IPS DF 6.9 (cell line): ENCODE measurements at regions not wholly inside any gene's neighbourhood (a gene's known extent, or its start where the extent isn't known, plus 50 kb on each side); places are given as distances from the start of the nearest gene placed in this dataset.
"Not testable (repeated sequence)": the region's sequence is repeated elsewhere in the genome, so short reads cannot be mapped to it uniquely, and the experiment has no call there.

ENCODE experiments used
- DNase-seq: peaks from one replicate; pipeline ENCODE4 v3.0.0-alpha.2; 2013; ENCODE audit warnings: low read depth, low spot score
- H3K27ac ChIP-seq: one replicate; pipeline ENCODE4 v1.5.1; 2013; ENCODE audit warnings: low read length, control low read depth
- H3K27me3 ChIP-seq: 2 replicates; pipeline ENCODE4 v1.6.1; 2013; ENCODE audit warnings: mild to moderate bottlenecking, low read length; ENCODE audit not compliant: control insufficient read depth, insufficient read depth
- H3K36me3 ChIP-seq: 2 replicates; pipeline ENCODE4 v1.6.1; 2013; ENCODE audit warnings: low read length; ENCODE audit not compliant: control insufficient read depth, insufficient read depth
- H3K4me1 ChIP-seq: 2 replicates; pipeline ENCODE4 v1.6.1; 2013; ENCODE audit warnings: low read length; ENCODE audit not compliant: control insufficient read depth, insufficient read depth
- H3K4me3 ChIP-seq: 2 replicates; pipeline ENCODE4 v1.5.1; 2013; ENCODE audit warnings: mild to moderate bottlenecking, low read length
- H3K9me3 ChIP-seq: 2 replicates; pipeline ENCODE4 v1.6.1; 2013; ENCODE audit warnings: low read length, inconsistent platforms; ENCODE audit not compliant: control insufficient read depth, insufficient read depth
- WGBS: extraction: QIAGEN DNeasy Blood & Tissue Kit; methylation state at CpG from one replicate; pipeline ENCODE4 v1.1.7; 2013; ENCODE audit warnings: mixed read lengths, missing lambda C conversion rate; ENCODE audit not compliant: insufficient read length, insufficient coverage; 5-methylcytosine and 5-hydroxymethylcytosine counted together

- Histone ChIP-seq H3K9me3 (no peaks in the 10 kb centered on the region), H3K36me3 (no peaks in the 10 kb centered on the region), H3K4me3 (no peak overlapping the region), H3K27me3 (no peaks in the 10 kb centered on the region), H3K4me1 (peaks cover 2% of the 10 kb centered on the region; the same call in 1 of the 2 replicates), H3K27ac (no peak overlapping the region)
- no peak for DNase-seq
- WGBS = no CpG with 5 or more reads among the region's 4 CpGs
Observed at GRCh38 chr1:185397183-185397582, 80.1 kb upstream of the IVNS1ABP start.

GRCh38 chr1:185396126-185396525 lies 79.1 kb upstream of the IVNS1ABP start:
- no peaks in the 10 kb centered on the region for H3K36me3 ChIP-seq
- no CpG with 5 or more reads among the region's 2 CpGs for WGBS
- no peak overlapping the region for H3K27ac ChIP-seq
- H3K27me3 ChIP-seq = no peaks in the 10 kb centered on the region
- H3K9me3 ChIP-seq = no peaks in the 10 kb centered on the region
- no peak for DNase-seq
- H3K4me1 ChIP-seq = peaks cover 2% of the 10 kb centered on the region; the same call in 1 of the 2 replicates
- no peak overlapping the region for H3K4me3 ChIP-seq

GRCh38 chr1:185393815-185394214 lies 76.8 kb upstream of the IVNS1ABP start:
- no peak overlapping the region for H3K27ac ChIP-seq
- H3K36me3 ChIP-seq = no peaks in the 10 kb centered on the region
- no CpG with 5 or more reads among the region's 2 CpGs for WGBS
- H3K9me3 ChIP-seq = no peaks in the 10 kb centered on the region
- H3K4me3 ChIP-seq = no peak overlapping the region
- no peaks in the 10 kb centered on the region for H3K4me1 ChIP-seq
- no peak for DNase-seq
- no peaks in the 10 kb centered on the region for H3K27me3 ChIP-seq

GRCh38 chr1:185393205-185393604 lies 76.2 kb upstream of the IVNS1ABP start:
- no CpG with 5 or more reads among the region's 4 CpGs for WGBS
- DNase-seq = no peak
- no peak overlapping the region for H3K4me3 ChIP-seq
- H3K9me3 ChIP-seq = no peaks in the 10 kb centered on the region
- no peak overlapping the region for H3K27ac ChIP-seq
- no peaks in the 10 kb centered on the region for H3K36me3 ChIP-seq
- H3K4me1 ChIP-seq = no peaks in the 10 kb centered on the region
- H3K27me3 ChIP-seq = no peaks in the 10 kb centered on the region

- Histone ChIP-seq H3K4me1 (no peaks in the 10 kb centered on the region), H3K27ac (no peak overlapping the region), H3K27me3 (no peaks in the 10 kb centered on the region), H3K36me3 (no peaks in the 10 kb centered on the region), H3K9me3 (no peaks in the 10 kb centered on the region), H3K4me3 (no peak overlapping the region)
- DNase-seq = no peak
Observed at GRCh38 chr1:185388815-185389214, 71.8 kb upstream of the IVNS1ABP start.

GRCh38 chr1:185388346-185388745 lies 71.3 kb upstream of the IVNS1ABP start:
- no peak overlapping the region for H3K27ac ChIP-seq
- no peaks in the 10 kb centered on the region for H3K36me3 ChIP-seq
- DNase-seq = no peak
- H3K27me3 ChIP-seq = no peaks in the 10 kb centered on the region
- no peak overlapping the region for H3K4me3 ChIP-seq
- H3K4me1 ChIP-seq = no peaks in the 10 kb centered on the region
- no peaks in the 10 kb centered on the region for H3K9me3 ChIP-seq

- no peak for DNase-seq
- Histone ChIP-seq H3K27me3 (no peaks in the 10 kb centered on the region), H3K4me1 (no peaks in the 10 kb centered on the region), H3K27ac (no peak overlapping the region), H3K4me3 (no peak overlapping the region), H3K9me3 (no peaks in the 10 kb centered on the region), H3K36me3 (no peaks in the 10 kb centered on the region)
- no CpG with 5 or more reads among the region's 2 CpGs for WGBS
Observed at GRCh38 chr1:185385991-185386390, 68.9 kb upstream of the IVNS1ABP start.

- not testable (repeated sequence) for H3K36me3 ChIP-seq, H3K4me3 ChIP-seq, H3K27me3 ChIP-seq, H3K4me1 ChIP-seq, H3K27ac ChIP-seq, H3K9me3 ChIP-seq, DNase-seq
- WGBS = no CpG with 5 or more reads among the region's 6 CpGs
Observed at GRCh38 chr1:185383805-185384204, 66.8 kb upstream of the IVNS1ABP start.

- Histone ChIP-seq H3K27me3 (no peaks in the 10 kb centered on the region), H3K9me3 (no peaks in the 10 kb centered on the region), H3K27ac (no peak overlapping the region), H3K4me3 (no peak overlapping the region), H3K4me1 (peaks cover 1% of the 10 kb centered on the region; the same call in 1 of the 2 replicates), H3K36me3 (no peaks in the 10 kb centered on the region)
- no CpG with 5 or more reads among the region's 3 CpGs for WGBS
- no peak for DNase-seq
Observed at GRCh38 chr1:185377831-185378230, 60.8 kb upstream of the IVNS1ABP start.

GRCh38 chr1:185376840-185377635 lies 60.0 kb upstream of the IVNS1ABP start:
- Histone ChIP-seq H3K36me3 (no peaks in the 10 kb centered on the region), H3K27me3 (no peaks in the 10 kb centered on the region), H3K4me1 (peaks cover 1% of the 10 kb centered on the region; the same call in 1 of the 2 replicates), H3K27ac (no peak overlapping the region), H3K4me3 (no peak overlapping the region), H3K9me3 (no peaks in the 10 kb centered on the region)
- DNase-seq = no peak
- WGBS = no CpG with 5 or more reads among the region's 7 CpGs

GRCh38 chr1:185376288-185376687 lies 59.2 kb upstream of the IVNS1ABP start:
- no peaks in the 10 kb centered on the region for H3K36me3 ChIP-seq
- no peak overlapping the region for H3K27ac ChIP-seq
- no peaks in the 10 kb centered on the region for H3K27me3 ChIP-seq
- H3K4me3 ChIP-seq = no peak overlapping the region
- DNase-seq = no peak
- no CpG with 5 or more reads among the region's 2 CpGs for WGBS
- H3K9me3 ChIP-seq = no peaks in the 10 kb centered on the region
- peaks cover 1% of the 10 kb centered on the region; the same call in 1 of the 2 replicates for H3K4me1 ChIP-seq
